HuH-7 (cell line): ENCODE measurements at regions not wholly inside any gene's neighbourhood (a gene's known extent, or its start where the extent isn't known, plus 50 kb on each side); places are given as distances from the start of the nearest gene placed in this dataset.

Experiments
- DNase-seq: peaks from one replicate; pipeline ENCODE4 v3.0.0; 2011; ENCODE audit warnings: low spot score

GRCh38 chr1:238108417-238108816, 217.7 kb upstream of the ZP4 start:
- DNase-seq, result no peak

- no peak for DNase-seq
These were observed 216.6 kb upstream of the ZP4 start for GRCh38 chr1:238107322-238107721.

GRCh38 chr1:238104752-238105151, 214.0 kb upstream of the ZP4 start:
- no peak for DNase-seq

GRCh38 chr1:238101923-238102322, 211.2 kb upstream of the ZP4 start:
- no peak for DNase-seq

DNA sequence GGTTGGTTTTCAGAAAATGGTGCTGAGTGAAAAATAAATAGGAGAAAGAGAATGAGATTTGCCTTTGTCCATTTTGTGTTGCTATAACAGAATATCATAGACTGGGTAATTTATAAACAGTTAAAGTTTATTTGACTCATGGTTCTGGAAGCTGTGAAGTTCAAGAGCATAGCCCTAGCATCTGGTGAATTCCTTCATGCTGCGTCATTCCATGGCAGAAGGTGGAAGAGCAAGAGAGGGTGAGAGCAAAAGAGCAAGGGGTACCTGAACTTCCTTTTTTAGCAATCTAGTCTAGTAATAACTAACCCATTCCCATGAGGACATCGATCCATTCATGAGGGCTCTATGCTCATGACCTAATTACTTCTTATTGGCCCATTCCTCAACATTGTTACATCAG, 209.1 kb upstream of the ZP4 start:
- DNase-seq, result no peak

- DNase-seq, result no peak
These were observed 198.9 kb upstream of the ZP4 start for GRCh38 chr1:238089615-238090014.

GRCh38 chr1:238088560-238089290, 198.0 kb upstream of the ZP4 start:
- DNase-seq, result no peak

GRCh38 chr1:238073991-238074390, 183.3 kb upstream of the ZP4 start:
- no peak for DNase-seq

DNA sequence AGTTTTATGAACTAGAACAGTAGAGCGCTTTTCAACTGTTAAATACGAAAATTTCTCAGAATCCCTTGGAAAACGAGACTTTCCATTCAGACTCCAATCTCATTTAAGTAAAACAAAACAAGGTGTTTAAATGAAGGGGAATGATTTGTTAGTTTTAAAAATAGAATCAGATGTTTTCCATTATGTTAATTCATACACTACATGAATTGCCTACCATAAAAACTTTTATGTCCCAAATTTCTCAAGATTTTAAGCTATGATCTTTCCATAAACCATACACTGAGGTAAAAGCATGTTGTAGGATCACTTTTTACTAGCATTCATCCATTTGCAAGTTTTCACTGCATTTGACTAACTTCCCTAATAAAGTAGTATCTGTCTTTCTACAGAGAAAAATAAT, 180.3 kb upstream of the ZP4 start:
- DNase-seq, result no peak

DNA sequence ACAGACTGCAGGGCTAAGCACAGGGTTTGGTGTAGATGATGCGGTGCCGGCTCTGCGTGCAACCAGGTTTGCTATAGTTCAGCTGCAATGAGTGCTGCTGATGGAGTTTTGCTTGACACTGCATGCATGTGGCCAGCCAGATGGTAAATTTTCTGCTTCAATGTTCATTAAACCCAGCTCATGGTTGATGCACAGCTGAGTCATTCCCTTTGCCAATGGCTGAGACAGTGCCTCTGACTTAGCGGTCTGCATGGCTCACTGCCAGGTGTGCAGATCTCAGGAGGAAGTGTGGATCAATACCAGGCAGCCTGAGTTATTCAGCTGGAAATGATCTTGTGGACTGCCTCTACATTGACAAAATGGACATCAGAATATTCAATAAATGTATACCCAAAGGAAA, 172.7 kb upstream of the ZP4 start:
- no peak for DNase-seq

- no peak for DNase-seq
These were observed 171.4 kb upstream of the ZP4 start for GRCh38 chr1:238061967-238062613.

- no peak for DNase-seq
These were observed 169.3 kb upstream of the ZP4 start for GRCh38 chr1:238060061-238060460.

- no peak for DNase-seq
These were observed 162.0 kb upstream of the ZP4 start for GRCh38 chr1:238052496-238053266.

DNA sequence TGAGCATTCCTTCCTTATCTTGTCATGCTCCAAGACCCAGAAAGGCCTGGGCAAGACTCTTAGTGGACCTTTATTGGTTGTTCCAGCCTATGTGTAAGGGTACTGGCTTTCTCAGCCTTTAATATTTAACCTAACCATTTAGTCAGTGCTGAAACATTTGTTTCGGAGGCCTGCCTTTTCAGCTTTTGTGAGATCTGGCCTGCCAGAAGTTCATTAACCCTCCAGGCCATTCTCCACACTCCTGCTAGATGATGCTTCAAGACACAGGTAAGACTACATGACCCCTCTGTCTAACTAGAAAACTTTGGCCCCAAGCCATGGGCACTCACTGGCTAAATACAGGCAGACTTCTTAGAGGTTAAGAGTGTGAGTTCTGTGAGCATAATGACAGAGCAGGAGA, 138.4 kb upstream of the ZP4 start:
- DNase-seq, result no peak

GRCh38 chr1:238027366-238027765, 136.6 kb upstream of the ZP4 start:
- DNase-seq, result no peak

GRCh38 chr1:238023137-238023536, 132.4 kb upstream of the ZP4 start:
- DNase-seq, result no peak

DNA sequence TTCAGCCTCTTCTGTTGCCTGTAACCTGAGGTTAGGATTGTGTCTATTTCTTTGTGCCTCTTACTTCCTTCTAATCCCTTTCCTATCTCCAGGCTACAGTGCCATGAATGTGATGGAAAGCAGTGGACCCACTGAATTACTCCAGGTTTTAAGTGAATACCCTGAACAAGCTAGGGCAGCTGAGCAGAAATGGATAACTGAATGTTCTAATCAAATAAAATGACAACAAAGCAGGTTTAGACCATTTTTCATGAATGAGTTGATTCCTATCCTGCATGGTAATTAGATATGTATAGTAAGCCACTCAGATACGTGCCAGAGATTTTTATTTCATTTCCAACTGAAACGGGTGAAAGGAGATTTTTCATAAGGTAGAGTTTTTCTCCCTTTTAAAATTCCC, 127.5 kb upstream of the ZP4 start:
- DNase-seq, result no peak

DNA sequence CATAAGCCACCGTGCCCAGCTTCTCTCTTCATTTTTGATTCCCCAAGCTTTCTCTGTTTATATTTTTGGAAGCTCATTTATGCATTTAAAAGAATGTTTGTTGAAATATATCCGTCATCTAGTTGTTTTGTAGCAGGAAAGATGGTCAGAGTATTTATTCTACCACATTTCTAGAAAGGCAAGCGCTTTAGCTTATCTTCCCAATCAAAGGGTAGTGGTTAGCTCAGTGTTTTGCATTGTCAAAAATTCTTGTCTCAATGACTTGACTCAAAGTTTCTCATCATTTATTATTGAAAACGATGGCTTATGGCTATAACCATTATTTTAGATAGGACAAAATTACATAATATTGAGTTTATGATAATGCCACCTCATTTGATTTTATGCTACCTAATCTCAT, 116.1 kb upstream of the ZP4 start:
- DNase-seq, result no peak

DNA sequence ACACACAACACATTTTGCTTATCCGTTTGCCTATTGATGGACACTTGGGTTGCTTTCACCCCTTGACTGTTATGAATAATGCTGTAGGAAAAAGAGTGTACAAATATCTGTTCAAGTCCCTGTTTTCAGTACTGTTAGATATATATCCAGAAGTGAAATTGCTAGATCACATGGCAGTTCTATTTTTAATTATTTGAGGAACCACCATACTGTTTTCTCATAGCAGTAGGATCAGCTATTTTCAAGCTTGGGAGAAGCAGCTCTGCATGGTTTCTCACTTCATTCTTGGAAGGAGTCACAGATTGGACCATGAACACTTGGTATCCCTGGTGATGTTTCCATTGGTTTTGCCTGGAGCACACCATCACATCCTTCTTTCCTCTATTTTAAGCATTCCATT, 114.4 kb upstream of the ZP4 start:
- DNase-seq, result no peak

- no peak for DNase-seq
These were observed 111.1 kb upstream of the ZP4 start for GRCh38 chr1:238001818-238002217.

- DNase-seq, result no peak
These were observed 108.8 kb upstream of the ZP4 start for GRCh38 chr1:237999426-238000052.

DNA sequence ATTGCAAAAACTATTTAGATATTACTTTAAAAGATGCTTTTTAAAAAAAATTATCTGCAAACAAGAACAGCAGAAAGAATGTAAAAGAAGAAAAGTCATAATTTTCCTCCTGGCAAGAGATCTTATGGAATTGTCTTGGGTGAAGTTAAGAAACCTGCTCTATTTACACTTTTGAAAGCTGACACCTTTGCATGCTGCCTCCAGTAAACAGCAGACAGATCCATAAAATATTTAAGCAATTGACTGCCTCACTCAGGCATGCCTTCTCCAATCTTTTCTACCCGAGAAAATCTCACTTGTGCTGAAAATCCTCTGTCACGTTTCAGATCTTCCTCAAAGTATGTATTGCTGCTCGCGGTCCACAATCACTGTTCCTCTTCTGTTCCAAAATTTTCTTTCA, 107.9 kb upstream of the ZP4 start:
- no peak for DNase-seq

DNA sequence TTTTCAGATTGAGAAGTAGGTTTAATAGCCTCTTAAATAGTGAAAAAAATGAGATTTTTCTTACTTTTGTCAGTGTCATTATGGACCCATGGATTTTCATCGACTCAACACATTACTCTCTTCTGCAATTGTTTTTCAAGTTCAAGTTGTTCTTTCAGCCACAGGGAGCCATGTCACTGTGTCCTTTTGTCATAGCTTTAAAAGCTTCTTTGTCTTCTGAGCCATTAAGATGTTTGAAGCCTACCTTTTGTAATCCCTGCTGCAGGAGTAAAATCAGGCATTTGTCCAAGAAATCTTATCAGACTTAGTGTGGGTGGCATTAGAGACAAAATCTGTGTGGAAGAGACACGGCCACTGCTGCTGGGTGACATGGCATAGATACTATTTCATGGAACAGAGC, 92.8 kb upstream of the ZP4 start:
- no peak for DNase-seq
